ENCODE measurements at regions not wholly inside any gene's neighbourhood (a gene's known extent, or its start where the extent isn't known, plus 50 kb on each side); places are given as distances from the start of the nearest gene placed in this dataset.

GRCh38 chr17:56018211-56018610, 135.1 kb upstream of the ANKFN1 start:
- no peaks in the 10 kb centered on the region for H3K36me3 ChIP-seq (ENCODE audit: control insufficient read depth in 2 of 3, insufficient read depth in 3 of 3, low read length in 3 of 3)
- Mint-ChIP-seq H3K27me3 (peaks cover 7 to 18% (median 15%) of the 10 kb centered on the region in 5 donors), H3K4me3 (no peak overlapping the region), H3K36me3 (peaks cover 0 to 3% (median 0%) of the 10 kb centered on the region in 5 donors), H3K9me3 (peaks cover 0 to 10% (median 2%) of the 10 kb centered on the region in 11 donors), H3K4me1 (peaks cover 0 to 13% (median 0%) of the 10 kb centered on the region in 7 donors), H3K27ac (no peak overlapping the region)
- intact Hi-C loops (cut with micrococcal nuclease) = no loop called here
- no peaks in the 10 kb centered on the region for H3K4me1 ChIP-seq (ENCODE audit: control insufficient read depth in 2 of 2, insufficient read depth in 2 of 2, low read length in 2 of 2)
- CTCF ChIA-PET = no interaction called here
- H3K27ac ChIP-seq (ENCODE audit: low read depth, low read length) = no peak overlapping the region
- ATAC-seq = no peak
- POLR2A ChIA-PET = no interaction called here
- no peak for DNase-seq
- no peaks in the 10 kb centered on the region for H3K9me3 ChIP-seq (ENCODE audit: control insufficient read depth in 2 of 3, low read length in 3 of 3)
- no peak overlapping the region for H3K4me3 ChIP-seq (ENCODE audit: low read length)
- no peaks in the 10 kb centered on the region for H3K27me3 ChIP-seq (ENCODE audit: control insufficient read depth in 2 of 2, insufficient read depth in 2 of 2, low read length in 2 of 2)

DNA sequence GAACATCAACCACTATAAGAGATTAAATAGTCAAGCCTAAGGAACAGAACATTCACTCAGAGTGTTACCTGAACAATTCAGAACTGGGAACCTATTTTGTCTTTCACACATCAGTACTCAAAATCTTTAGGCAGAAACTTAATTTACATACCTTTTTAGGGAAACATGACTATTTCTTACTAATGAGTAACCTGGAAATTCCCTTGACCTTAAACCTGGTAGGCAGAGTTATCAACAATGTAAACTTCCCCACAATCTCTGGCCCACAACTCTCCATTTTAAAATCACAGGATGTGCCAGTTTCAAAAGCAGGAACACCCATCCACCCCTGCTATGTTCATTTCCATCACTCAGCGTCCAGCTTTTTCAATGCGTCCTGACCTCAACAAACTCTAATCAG, 132.9 kb upstream of the ANKFN1 start:
- H3K9me3 Mint-ChIP-seq = peaks cover 0 to 5% (median 0%) of the 10 kb centered on the region in 11 donors
- no peak overlapping the region for H3K27ac Mint-ChIP-seq
- POLR2A ChIA-PET = no interaction called here
- no peaks in the 10 kb centered on the region for H3K9me3 ChIP-seq (ENCODE audit: control insufficient read depth in 2 of 3, low read length in 3 of 3)
- H3K4me3 ChIP-seq (ENCODE audit: low read length) = no peak overlapping the region
- H3K4me1 ChIP-seq (ENCODE audit: control insufficient read depth in 2 of 2, insufficient read depth in 2 of 2, low read length in 2 of 2) = no peaks in the 10 kb centered on the region
- intact Hi-C loops (cut with micrococcal nuclease) = no loop called here
- H3K4me3 Mint-ChIP-seq = no peak overlapping the region
- peaks cover 0 to 21% (median 0%) of the 10 kb centered on the region in 7 donors for H3K4me1 Mint-ChIP-seq
- H3K27me3 ChIP-seq (ENCODE audit: control insufficient read depth in 2 of 2, insufficient read depth in 2 of 2, low read length in 2 of 2) = no peaks in the 10 kb centered on the region
- H3K36me3 ChIP-seq (ENCODE audit: control insufficient read depth in 2 of 3, insufficient read depth in 3 of 3, low read length in 3 of 3) = no peaks in the 10 kb centered on the region
- peaks cover 7 to 18% (median 15%) of the 10 kb centered on the region in 5 donors for H3K27me3 Mint-ChIP-seq
- DNase-seq (no peak), ATAC-seq (no peak)
- H3K27ac ChIP-seq (ENCODE audit: low read depth, low read length) = no peak overlapping the region
- peaks cover 0 to 2% (median 0%) of the 10 kb centered on the region in 5 donors for H3K36me3 Mint-ChIP-seq
- CTCF ChIA-PET = no interaction called here

GRCh38 chr17:56021681-56022190, 131.5 kb upstream of the ANKFN1 start:
- Mint-ChIP-seq H3K9me3 (peaks cover 0 to 5% (median 0%) of the 10 kb centered on the region in 11 donors), H3K27me3 (peaks cover 7 to 18% (median 15%) of the 10 kb centered on the region in 5 donors), H3K4me3 (no peak overlapping the region), H3K36me3 (peaks cover 0 to 2% (median 0%) of the 10 kb centered on the region in 5 donors), H3K4me1 (peaks cover 0 to 21% (median 0%) of the 10 kb centered on the region in 7 donors), H3K27ac (no peak overlapping the region)
- intact Hi-C loops (cut with micrococcal nuclease) = no loop called here
- no peak overlapping the region for H3K27ac ChIP-seq (ENCODE audit: low read depth, low read length)
- H3K27me3 ChIP-seq (ENCODE audit: control insufficient read depth in 2 of 2, insufficient read depth in 2 of 2, low read length in 2 of 2) = no peaks in the 10 kb centered on the region
- ATAC-seq (no peak), DNase-seq (no peak)
- no peaks in the 10 kb centered on the region for H3K4me1 ChIP-seq (ENCODE audit: control insufficient read depth in 2 of 2, insufficient read depth in 2 of 2, low read length in 2 of 2)
- H3K4me3 ChIP-seq (ENCODE audit: low read length) = no peak overlapping the region
- H3K36me3 ChIP-seq (ENCODE audit: control insufficient read depth in 2 of 3, insufficient read depth in 3 of 3, low read length in 3 of 3) = no peaks in the 10 kb centered on the region
- ChIA-PET CTCF (no interaction called here), POLR2A (no interaction called here)
- no peaks in the 10 kb centered on the region for H3K9me3 ChIP-seq (ENCODE audit: control insufficient read depth in 2 of 3, low read length in 3 of 3)

DNA sequence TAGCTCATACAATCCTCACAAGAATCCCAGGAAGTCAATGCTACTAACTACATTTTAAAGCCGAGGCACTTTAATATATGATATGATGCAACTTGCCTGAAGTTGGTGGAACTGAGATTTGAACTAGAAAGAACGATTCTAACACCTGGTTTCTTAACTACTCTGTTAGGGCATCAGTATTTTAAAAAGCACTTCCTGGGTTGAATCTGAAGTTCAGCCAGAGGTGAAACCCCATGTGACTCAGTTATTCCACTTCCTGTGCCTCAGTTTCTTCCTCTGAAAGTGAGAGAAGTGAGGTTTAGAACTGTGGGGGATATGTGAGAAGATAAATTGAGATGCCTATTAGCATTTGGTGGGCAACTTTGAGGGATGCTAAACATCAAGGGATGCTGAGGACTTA, 129.4 kb upstream of the ANKFN1 start:
- no peaks in the 10 kb centered on the region for H3K9me3 ChIP-seq (ENCODE audit: control insufficient read depth in 2 of 3, low read length in 3 of 3)
- no peak for ATAC-seq
- Mint-ChIP-seq H3K4me1 (peaks cover 0 to 21% (median 0%) of the 10 kb centered on the region in 7 donors), H3K4me3 (no peak overlapping the region), H3K36me3 (peaks cover 0 to 2% (median 0%) of the 10 kb centered on the region in 5 donors), H3K27me3 (peaks cover 0 to 15% (median 3%) of the 10 kb centered on the region in 5 donors), H3K27ac (no peak overlapping the region), H3K9me3 (peaks cover 0 to 2% (median 0%) of the 10 kb centered on the region in 11 donors)
- no peaks in the 10 kb centered on the region for H3K36me3 ChIP-seq (ENCODE audit: control insufficient read depth in 2 of 3, insufficient read depth in 3 of 3, low read length in 3 of 3)
- no peaks in the 10 kb centered on the region for H3K27me3 ChIP-seq (ENCODE audit: control insufficient read depth in 2 of 2, insufficient read depth in 2 of 2, low read length in 2 of 2)
- intact Hi-C loops (cut with micrococcal nuclease) = no loop called here
- no peak overlapping the region for H3K4me3 ChIP-seq (ENCODE audit: low read length)
- no peak overlapping the region for H3K27ac ChIP-seq (ENCODE audit: low read depth, low read length)
- no peaks in the 10 kb centered on the region for H3K4me1 ChIP-seq (ENCODE audit: control insufficient read depth in 2 of 2, insufficient read depth in 2 of 2, low read length in 2 of 2)
- CTCF ChIA-PET = no interaction called here
- POLR2A ChIA-PET = no interaction called here
- no peak for DNase-seq

DNA sequence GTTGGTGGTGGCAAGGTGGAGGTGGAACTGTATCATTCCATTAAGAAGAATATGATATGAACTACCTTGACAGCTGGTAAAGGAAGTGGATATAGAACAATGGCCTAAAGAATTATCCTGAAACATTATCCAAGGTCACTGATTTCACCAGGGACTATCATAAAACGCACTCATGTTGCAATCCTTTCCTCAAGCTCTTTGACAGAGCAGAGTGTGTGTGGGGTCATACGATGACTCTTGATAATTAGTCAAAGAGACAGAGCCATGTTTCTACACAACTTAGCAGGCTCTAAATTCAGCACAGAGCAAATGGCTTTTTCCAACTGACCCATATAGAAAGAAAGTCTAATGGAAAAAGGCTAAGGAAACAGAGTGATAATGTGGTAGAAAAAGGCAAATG, 126.4 kb upstream of the ANKFN1 start:
- Mint-ChIP-seq H3K4me3 (no peak overlapping the region), H3K27ac (no peak overlapping the region), H3K27me3 (peaks cover 5 to 9% (median 9%) of the 10 kb centered on the region in 5 donors), H3K4me1 (peaks cover 0 to 13% (median 0%) of the 10 kb centered on the region in 7 donors), H3K36me3 (peaks cover 0 to 2% (median 0%) of the 10 kb centered on the region in 5 donors), H3K9me3 (peaks cover 0 to 2% (median 0%) of the 10 kb centered on the region in 11 donors)
- DNase-seq (no peak), ATAC-seq (no peak)
- intact Hi-C loops (cut with micrococcal nuclease) = no loop called here
- Histone ChIP-seq H3K27me3 (ENCODE audit: control insufficient read depth in 2 of 2, insufficient read depth in 2 of 2, low read length in 2 of 2) (no peaks in the 10 kb centered on the region), H3K9me3 (ENCODE audit: control insufficient read depth in 2 of 3, low read length in 3 of 3) (no peaks in the 10 kb centered on the region), H3K4me3 (ENCODE audit: low read length) (no peak overlapping the region), H3K36me3 (ENCODE audit: control insufficient read depth in 2 of 3, insufficient read depth in 3 of 3, low read length in 3 of 3) (no peaks in the 10 kb centered on the region), H3K27ac (ENCODE audit: low read depth, low read length) (no peak overlapping the region), H3K4me1 (ENCODE audit: control insufficient read depth in 2 of 2, insufficient read depth in 2 of 2, low read length in 2 of 2) (no peaks in the 10 kb centered on the region)
- ChIA-PET POLR2A (no interaction called here), CTCF (no interaction called here)

DNA sequence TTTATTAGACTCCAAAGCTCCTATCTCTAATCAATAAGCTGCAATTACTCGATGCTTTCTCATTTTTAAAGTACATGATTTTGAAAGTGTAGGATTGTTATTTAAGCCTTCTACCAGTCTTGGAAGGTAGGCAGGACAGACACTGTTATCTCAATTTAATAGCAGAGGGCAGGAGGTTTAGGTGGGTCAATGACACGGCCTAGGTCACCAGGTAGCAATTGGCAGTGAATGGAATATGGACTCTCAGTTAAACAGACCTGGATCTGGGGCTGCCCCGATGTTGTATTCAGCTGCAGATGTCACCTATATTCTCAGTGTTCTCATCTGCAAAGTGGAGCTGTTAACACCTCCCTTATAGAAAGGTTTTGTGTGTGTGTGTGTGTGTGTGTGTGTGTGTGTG, 124.4 kb upstream of the ANKFN1 start:
- H3K9me3 Mint-ChIP-seq = peaks cover 0 to 3% (median 0%) of the 10 kb centered on the region in 11 donors
- H3K4me3 Mint-ChIP-seq = no peak overlapping the region

DNA sequence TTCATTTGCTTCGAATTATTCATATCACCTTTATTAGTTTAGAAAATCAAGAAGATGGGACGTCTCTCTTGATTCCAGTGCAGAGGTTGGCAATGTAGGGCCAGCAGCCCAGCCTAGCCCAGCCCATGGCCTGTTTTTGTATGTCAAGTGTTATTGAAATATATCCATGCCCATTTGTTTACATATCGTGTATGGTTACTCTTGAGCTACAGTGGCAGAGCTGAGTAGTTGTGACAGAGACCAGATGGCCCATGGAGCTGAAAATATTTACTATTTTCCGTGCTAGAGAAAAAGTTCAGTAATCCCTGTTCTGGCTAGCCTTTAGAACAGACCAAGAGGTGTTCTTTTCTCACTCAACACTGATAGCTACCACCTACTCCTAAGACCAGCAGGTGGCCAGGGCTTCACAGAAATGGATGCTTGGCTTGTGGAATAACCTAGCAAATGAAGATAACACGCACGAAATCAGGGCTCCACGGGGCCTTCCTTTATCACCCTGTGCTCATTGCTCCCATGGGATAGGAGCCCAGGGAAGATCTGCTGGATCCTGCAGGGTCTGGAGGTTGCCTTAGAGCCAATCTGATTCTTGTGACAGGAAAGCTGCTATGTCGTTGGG, 123.2 kb upstream of the ANKFN1 start:
- intact Hi-C loops (cut with micrococcal nuclease) = no loop called here
- no peaks in the 10 kb centered on the region for H3K27me3 ChIP-seq (ENCODE audit: control insufficient read depth in 2 of 2, insufficient read depth in 2 of 2, low read length in 2 of 2)
- Mint-ChIP-seq H3K9me3 (peaks cover 0 to 3% (median 0%) of the 10 kb centered on the region in 11 donors), H3K27ac (no peak overlapping the region), H3K27me3 (peaks cover 9 to 20% (median 16%) of the 10 kb centered on the region in 5 donors), H3K4me1 (peaks cover 0 to 2% (median 0%) of the 10 kb centered on the region in 7 donors), H3K4me3 (no peak overlapping the region), H3K36me3 (no peaks in the 10 kb centered on the region)
- H3K27ac ChIP-seq (ENCODE audit: low read depth, low read length) = no peak overlapping the region
- DNase-seq = no peak
- H3K4me1 ChIP-seq (ENCODE audit: control insufficient read depth in 2 of 2, insufficient read depth in 2 of 2, low read length in 2 of 2) = no peaks in the 10 kb centered on the region
- H3K4me3 ChIP-seq (ENCODE audit: low read length) = no peak overlapping the region
- no peaks in the 10 kb centered on the region for H3K9me3 ChIP-seq (ENCODE audit: control insufficient read depth in 2 of 3, low read length in 3 of 3)
- H3K36me3 ChIP-seq (ENCODE audit: control insufficient read depth in 2 of 3, insufficient read depth in 3 of 3, low read length in 3 of 3) = no peaks in the 10 kb centered on the region
- POLR2A ChIA-PET = no interaction called here
- ATAC-seq = no peak
- CTCF ChIA-PET = no interaction called here

More for the DNA sequence above, 124.4 kb upstream of the ANKFN1 start:
- no peak overlapping the region for H3K27ac ChIP-seq (ENCODE audit: low read depth, low read length)
- no peaks in the 10 kb centered on the region for H3K9me3 ChIP-seq (ENCODE audit: control insufficient read depth in 2 of 3, low read length in 3 of 3)
- DNase-seq (no peak), ATAC-seq (no peak)
- H3K4me1 ChIP-seq (ENCODE audit: control insufficient read depth in 2 of 2, insufficient read depth in 2 of 2, low read length in 2 of 2) = no peaks in the 10 kb centered on the region
- Mint-ChIP-seq H3K36me3 (no peaks in the 10 kb centered on the region), H3K4me1 (peaks cover 0 to 4% (median 0%) of the 10 kb centered on the region in 7 donors), H3K27ac (no peak overlapping the region), H3K27me3 (peaks cover 5 to 16% (median 12%) of the 10 kb centered on the region in 5 donors)
- CTCF ChIA-PET = no interaction called here
- H3K27me3 ChIP-seq (ENCODE audit: control insufficient read depth in 2 of 2, insufficient read depth in 2 of 2, low read length in 2 of 2) = no peaks in the 10 kb centered on the region
- H3K4me3 ChIP-seq (ENCODE audit: low read length) = no peak overlapping the region
- intact Hi-C loops (cut with micrococcal nuclease) = no loop called here
- POLR2A ChIA-PET = interaction anchor here (0.6 kb wide), 1 partner anchor 563 kb away, joined by 3 read pairs; no protein-coding TSS in a partner anchor
- no peaks in the 10 kb centered on the region for H3K36me3 ChIP-seq (ENCODE audit: control insufficient read depth in 2 of 3, insufficient read depth in 3 of 3, low read length in 3 of 3)

Data from naive thymus-derived CD4-positive, alpha-beta T cell (primary cell).